Ishikawa (cell line): ENCODE measurements at regions not wholly inside any gene's neighbourhood (a gene's known extent, or its start where the extent isn't known, plus 50 kb on each side); places are given as distances from the start of the nearest gene placed in this dataset.

Source experiments
- CEBPB ChIP-seq: IDR thresholded peaks from 2 replicates; pipeline ENCODE4 v1.6.1; 2012
- CREB1 ChIP-seq: IDR thresholded peaks from 2 replicates; pipeline ENCODE4 v1.6.1; 2012; ENCODE audit warnings: low read depth
- EGR1 ChIP-seq: IDR thresholded peaks from 2 replicates; pipeline ENCODE4 v1.6.1; 2012
- EP300 ChIP-seq: IDR thresholded peaks from 2 replicates; pipeline ENCODE4 v1.6.1; 2012; ENCODE audit warnings: borderline replicate concordance
- FOXM1 ChIP-seq: IDR thresholded peaks from 2 replicates; pipeline ENCODE4 v1.6.1; 2012; ENCODE audit warnings: low read depth, borderline replicate concordance
- NFIC ChIP-seq: IDR thresholded peaks from 2 replicates; pipeline ENCODE4 v1.6.1; 2012
- RAD21 ChIP-seq: IDR thresholded peaks from 2 replicates; pipeline ENCODE4 v1.6.1; 2012; ENCODE audit warnings: low read depth
- TAF1 ChIP-seq: IDR thresholded peaks from 2 replicates; pipeline ENCODE4 v1.6.1; 2012; ENCODE audit warnings: low read depth, mild to moderate bottlenecking
- TCF12 ChIP-seq: IDR thresholded peaks from 2 replicates; pipeline ENCODE4 v1.6.1; 2012; ENCODE audit warnings: low read depth
- TEAD4 ChIP-seq: IDR thresholded peaks from 2 replicates; pipeline ENCODE4 v1.6.1; 2012
- YY1 ChIP-seq: IDR thresholded peaks from 2 replicates; pipeline ENCODE4 v1.6.1; 2012; ENCODE audit warnings: low read depth
- ZBTB7A ChIP-seq: IDR thresholded peaks from 2 replicates; pipeline ENCODE4 v1.6.1; 2012; ENCODE audit warnings: low read depth
- TF ChIP-seq, protein P1 (sequence below): IDR thresholded peaks from 2 replicates; pipeline ENCODE4 v1.6.1; 2012
- TF ChIP-seq, protein P2 (sequence below): IDR thresholded peaks from 2 replicates; pipeline ENCODE4 v1.6.1; 2012
- TF ChIP-seq, protein P3 (sequence below): IDR thresholded peaks from 2 replicates; pipeline ENCODE4 v1.6.1; 2012; ENCODE audit warnings: low read depth, mild to moderate bottlenecking

DNA sequence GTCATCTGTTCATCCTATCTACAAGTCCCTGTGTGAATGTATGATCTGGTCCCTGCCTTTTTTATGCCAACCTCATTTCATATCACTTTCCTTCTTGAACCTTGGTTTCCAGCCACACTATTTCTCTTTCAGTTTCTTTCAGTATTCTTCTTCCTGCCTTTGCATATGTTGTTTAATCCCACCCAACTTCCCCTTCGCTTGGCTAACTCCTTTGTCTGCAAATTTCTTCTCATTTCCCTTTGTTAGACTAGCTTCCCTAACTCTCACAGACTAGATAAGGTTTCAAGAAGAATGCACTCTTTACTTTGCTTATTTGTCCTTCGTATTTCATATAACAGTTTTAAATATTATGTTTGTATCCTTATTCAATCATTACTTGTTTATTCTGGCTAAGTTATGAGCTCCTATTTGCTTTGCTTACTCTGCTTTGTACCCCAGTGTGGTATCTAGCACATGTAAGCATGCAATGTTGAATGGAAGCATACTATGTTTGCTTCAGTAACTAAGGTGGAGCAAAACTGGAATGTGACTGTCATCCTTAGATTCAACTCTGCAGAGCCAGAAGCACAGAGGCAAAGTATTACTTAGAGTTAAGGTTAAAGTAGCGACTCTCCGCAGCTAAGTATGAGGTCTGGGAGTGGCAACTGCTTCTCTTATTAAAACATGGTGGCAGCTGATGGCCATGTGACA, 681.3 kb downstream of the CPS1 start:
- no peak for TF ChIP-seq NFIC
- TF ChIP-seq, protein P1, sequence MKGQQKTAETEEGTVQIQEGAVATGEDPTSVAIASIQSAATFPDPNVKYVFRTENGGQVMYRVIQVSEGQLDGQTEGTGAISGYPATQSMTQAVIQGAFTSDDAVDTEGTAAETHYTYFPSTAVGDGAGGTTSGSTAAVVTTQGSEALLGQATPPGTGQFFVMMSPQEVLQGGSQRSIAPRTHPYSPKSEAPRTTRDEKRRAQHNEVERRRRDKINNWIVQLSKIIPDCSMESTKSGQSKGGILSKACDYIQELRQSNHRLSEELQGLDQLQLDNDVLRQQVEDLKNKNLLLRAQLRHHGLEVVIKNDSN = no peak
- TF ChIP-seq, protein P2, sequence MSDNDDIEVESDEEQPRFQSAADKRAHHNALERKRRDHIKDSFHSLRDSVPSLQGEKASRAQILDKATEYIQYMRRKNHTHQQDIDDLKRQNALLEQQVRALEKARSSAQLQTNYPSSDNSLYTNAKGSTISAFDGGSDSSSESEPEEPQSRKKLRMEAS = no peak
- TF ChIP-seq TEAD4 = no peak
- TF ChIP-seq FOXM1 = no peak
- TF ChIP-seq YY1 = no peak
- TF ChIP-seq CEBPB = no peak
- TF ChIP-seq TCF12 = no peak
- TF ChIP-seq EGR1 = no peak
- no peak for TF ChIP-seq TAF1
- no peak for TF ChIP-seq EP300
- no peak for TF ChIP-seq RAD21
- TF ChIP-seq, protein P3, sequence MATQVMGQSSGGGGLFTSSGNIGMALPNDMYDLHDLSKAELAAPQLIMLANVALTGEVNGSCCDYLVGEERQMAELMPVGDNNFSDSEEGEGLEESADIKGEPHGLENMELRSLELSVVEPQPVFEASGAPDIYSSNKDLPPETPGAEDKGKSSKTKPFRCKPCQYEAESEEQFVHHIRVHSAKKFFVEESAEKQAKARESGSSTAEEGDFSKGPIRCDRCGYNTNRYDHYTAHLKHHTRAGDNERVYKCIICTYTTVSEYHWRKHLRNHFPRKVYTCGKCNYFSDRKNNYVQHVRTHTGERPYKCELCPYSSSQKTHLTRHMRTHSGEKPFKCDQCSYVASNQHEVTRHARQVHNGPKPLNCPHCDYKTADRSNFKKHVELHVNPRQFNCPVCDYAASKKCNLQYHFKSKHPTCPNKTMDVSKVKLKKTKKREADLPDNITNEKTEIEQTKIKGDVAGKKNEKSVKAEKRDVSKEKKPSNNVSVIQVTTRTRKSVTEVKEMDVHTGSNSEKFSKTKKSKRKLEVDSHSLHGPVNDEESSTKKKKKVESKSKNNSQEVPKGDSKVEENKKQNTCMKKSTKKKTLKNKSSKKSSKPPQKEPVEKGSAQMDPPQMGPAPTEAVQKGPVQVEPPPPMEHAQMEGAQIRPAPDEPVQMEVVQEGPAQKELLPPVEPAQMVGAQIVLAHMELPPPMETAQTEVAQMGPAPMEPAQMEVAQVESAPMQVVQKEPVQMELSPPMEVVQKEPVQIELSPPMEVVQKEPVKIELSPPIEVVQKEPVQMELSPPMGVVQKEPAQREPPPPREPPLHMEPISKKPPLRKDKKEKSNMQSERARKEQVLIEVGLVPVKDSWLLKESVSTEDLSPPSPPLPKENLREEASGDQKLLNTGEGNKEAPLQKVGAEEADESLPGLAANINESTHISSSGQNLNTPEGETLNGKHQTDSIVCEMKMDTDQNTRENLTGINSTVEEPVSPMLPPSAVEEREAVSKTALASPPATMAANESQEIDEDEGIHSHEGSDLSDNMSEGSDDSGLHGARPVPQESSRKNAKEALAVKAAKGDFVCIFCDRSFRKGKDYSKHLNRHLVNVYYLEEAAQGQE = no peak
- no peak for TF ChIP-seq ZBTB7A
- no peak for TF ChIP-seq CREB1

- TF ChIP-seq TEAD4 = no peak
- TF ChIP-seq TCF12 = no peak
- TF ChIP-seq EGR1 = no peak
- TF ChIP-seq, protein P1 = no peak
- no peak for TF ChIP-seq FOXM1
- TF ChIP-seq EP300 = no peak
- TF ChIP-seq CEBPB = no peak
- TF ChIP-seq, protein P2 = no peak
Observed at GRCh38 chr2:211241891-211242290, 685.5 kb downstream of the CPS1 start.

DNA sequence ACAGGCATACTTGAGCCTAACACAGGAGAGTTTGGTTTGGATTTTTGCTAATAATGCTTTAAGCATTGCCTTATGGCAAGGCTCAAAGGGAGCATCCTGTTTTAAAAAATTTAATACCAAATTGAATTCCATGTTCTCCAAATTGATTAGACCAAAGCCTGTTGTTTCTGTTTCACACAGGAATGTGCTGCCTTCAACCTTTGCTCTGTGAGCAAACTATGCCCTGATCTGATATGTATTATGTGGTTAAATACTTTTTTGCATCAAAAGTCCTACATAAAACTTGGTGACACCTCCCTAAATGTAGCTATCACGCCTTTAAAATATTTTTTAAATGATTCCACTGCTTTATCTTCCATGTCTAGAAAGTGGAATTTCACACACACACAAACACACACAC, 691.4 kb downstream of the CPS1 start:
- no peak for TF ChIP-seq FOXM1
- TF ChIP-seq EP300 = no peak
- no peak for TF ChIP-seq ZBTB7A
- TF ChIP-seq, protein P2 = no peak

- TF ChIP-seq, protein P2 = no peak
- TF ChIP-seq, protein P3 = no peak
- TF ChIP-seq, protein P1 = no peak
- no peak for TF ChIP-seq NFIC
- TF ChIP-seq CREB1 = no peak
- no peak for TF ChIP-seq TCF12
- TF ChIP-seq CEBPB = no peak
- TF ChIP-seq YY1 = no peak
- no peak for TF ChIP-seq TAF1
- no peak for TF ChIP-seq RAD21
- no peak for TF ChIP-seq EGR1
- TF ChIP-seq FOXM1 = no peak
- TF ChIP-seq TEAD4 = no peak
- TF ChIP-seq EP300 = no peak
Observed at GRCh38 chr2:211248841-211249240, 692.4 kb downstream of the CPS1 start.

- TF ChIP-seq TEAD4 = no peak
- no peak for TF ChIP-seq NFIC
- TF ChIP-seq, protein P2 = no peak
- TF ChIP-seq EGR1 = no peak
- no peak for TF ChIP-seq CREB1
- no peak for TF ChIP-seq TCF12
- TF ChIP-seq RAD21 = no peak
- no peak for TF ChIP-seq YY1
- TF ChIP-seq CEBPB = no peak
Observed at GRCh38 chr2:211251016-211251415, 694.6 kb downstream of the CPS1 start.
